ENCODE measurements at regions not wholly inside any gene's neighbourhood (a gene's known extent, or its start where the extent isn't known, plus 50 kb on each side); places are given as distances from the start of the nearest gene placed in this dataset.

DNA sequence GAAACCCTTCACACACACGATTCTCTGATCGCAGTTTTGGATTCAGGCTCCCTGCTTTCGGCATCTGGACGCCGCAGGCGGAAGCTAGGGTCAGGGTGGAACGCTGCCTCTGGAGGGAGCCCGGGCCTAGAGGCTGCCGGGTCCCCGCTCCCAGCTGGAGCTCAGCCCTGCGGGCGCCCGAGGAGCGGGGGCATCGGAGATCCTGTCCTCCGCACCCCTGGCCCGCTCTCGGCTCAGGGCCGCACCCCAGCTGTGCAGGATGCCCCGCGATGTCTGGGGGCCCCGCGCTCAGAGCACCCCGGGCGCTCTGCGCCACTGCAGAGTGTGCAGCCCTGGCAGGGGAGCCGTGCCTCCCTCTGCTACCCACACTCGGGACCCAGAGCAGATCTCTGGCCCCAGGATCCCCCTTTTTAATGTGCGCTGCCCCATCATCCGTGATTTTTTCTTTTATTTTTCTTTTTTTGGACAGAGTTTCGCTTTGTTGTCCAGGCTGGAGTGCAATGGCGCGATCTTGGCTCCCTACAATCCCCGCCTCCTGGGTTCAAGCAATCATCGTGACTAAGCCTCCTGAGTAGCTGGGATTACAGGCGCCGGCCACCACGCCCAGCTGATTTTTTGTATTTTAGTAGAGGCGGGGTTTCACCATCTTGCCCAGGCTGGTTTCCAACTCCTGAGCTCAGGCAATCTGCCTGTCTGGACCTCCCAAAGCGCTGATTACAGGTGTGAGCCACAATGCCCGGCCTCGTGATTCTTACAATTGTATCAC, 54.8 kb upstream of the TUBA3E start:
- TF ChIP-seq, protein P1, sequence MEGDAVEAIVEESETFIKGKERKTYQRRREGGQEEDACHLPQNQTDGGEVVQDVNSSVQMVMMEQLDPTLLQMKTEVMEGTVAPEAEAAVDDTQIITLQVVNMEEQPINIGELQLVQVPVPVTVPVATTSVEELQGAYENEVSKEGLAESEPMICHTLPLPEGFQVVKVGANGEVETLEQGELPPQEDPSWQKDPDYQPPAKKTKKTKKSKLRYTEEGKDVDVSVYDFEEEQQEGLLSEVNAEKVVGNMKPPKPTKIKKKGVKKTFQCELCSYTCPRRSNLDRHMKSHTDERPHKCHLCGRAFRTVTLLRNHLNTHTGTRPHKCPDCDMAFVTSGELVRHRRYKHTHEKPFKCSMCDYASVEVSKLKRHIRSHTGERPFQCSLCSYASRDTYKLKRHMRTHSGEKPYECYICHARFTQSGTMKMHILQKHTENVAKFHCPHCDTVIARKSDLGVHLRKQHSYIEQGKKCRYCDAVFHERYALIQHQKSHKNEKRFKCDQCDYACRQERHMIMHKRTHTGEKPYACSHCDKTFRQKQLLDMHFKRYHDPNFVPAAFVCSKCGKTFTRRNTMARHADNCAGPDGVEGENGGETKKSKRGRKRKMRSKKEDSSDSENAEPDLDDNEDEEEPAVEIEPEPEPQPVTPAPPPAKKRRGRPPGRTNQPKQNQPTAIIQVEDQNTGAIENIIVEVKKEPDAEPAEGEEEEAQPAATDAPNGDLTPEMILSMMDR (conservative IDR thresholded peaks at IDR 0.05 in 1 of 2, IDR thresholded peaks at IDR 0.05 in 1 of 2; ENCODE audit: extremely low read depth in 1 of 2, insufficient read depth in 1 of 2, low read depth in 1 of 2, low read length in 2 of 2): no peak
- no peak for TF ChIP-seq EZH2 (IDR thresholded peaks at IDR 0.05; ENCODE audit: borderline replicate concordance, low read length)
